HG03060 (cell line): ENCODE measurements at regions not wholly inside any gene's neighbourhood (a gene's known extent, or its start where the extent isn't known, plus 50 kb on each side); places are given as distances from the start of the nearest gene placed in this dataset.
"Not testable (repeated sequence)": the region's sequence is repeated elsewhere in the genome, so short reads cannot be mapped to it uniquely, and the experiment has no call there.

ENCODE experiments used
- ATAC-seq: cut with Tn5 transposase; IDR thresholded peaks from one replicate; pipeline ENCODE4 v1.9.1; 2021; ENCODE audit warnings: low read depth, moderate number of reproducible peaks; ENCODE audit not compliant: unreplicated experiment

GRCh38 chr5:83001796-83002381 lies 75.3 kb downstream of the TMEM167A start:
- ATAC-seq: no peak

DNA sequence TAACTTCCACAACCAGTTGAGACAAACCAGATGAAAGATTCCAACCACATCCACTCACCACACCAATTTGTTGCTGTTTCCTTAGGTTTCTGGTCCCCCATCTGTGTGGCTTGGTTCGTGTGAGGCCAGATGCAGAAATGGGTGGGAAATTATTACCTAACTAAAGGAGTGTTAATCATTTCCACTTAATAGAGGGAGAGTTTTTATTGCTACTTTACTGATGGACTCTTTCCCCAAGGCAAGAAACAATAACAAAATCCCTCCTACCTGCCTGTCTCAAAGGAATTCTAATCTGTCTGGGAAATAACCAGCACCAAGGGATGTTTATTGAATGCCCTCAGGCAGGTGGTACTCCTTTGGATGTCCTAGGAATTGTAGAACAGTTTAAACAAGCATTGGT lies 76.3 kb downstream of the TMEM167A start:
- ATAC-seq: no peak

- ATAC-seq: no peak
Observed at GRCh38 chr5:83000428-83000827, 76.8 kb downstream of the TMEM167A start.

GRCh38 chr5:82993416-82993815 lies 83.8 kb downstream of the TMEM167A start:
- no peak for ATAC-seq

DNA sequence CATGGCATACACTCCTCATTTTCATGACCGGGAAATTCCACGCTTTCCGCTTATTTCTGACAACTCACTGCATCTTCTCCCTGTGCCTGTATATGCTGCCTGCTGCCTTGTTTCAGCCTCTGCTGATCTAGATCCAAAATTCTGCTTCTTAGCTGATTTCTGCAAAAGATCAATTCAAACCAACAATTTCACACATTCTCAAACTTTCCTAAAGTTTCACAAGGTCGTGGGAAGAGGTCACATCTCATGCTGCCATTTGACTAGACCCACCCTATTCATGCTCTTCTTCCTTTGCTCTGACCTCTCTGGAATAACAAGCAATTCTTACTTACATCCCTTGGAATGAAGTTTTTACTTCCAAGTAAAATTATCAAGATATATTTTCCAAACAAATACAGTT lies 84.5 kb downstream of the TMEM167A start:
- no peak for ATAC-seq

DNA sequence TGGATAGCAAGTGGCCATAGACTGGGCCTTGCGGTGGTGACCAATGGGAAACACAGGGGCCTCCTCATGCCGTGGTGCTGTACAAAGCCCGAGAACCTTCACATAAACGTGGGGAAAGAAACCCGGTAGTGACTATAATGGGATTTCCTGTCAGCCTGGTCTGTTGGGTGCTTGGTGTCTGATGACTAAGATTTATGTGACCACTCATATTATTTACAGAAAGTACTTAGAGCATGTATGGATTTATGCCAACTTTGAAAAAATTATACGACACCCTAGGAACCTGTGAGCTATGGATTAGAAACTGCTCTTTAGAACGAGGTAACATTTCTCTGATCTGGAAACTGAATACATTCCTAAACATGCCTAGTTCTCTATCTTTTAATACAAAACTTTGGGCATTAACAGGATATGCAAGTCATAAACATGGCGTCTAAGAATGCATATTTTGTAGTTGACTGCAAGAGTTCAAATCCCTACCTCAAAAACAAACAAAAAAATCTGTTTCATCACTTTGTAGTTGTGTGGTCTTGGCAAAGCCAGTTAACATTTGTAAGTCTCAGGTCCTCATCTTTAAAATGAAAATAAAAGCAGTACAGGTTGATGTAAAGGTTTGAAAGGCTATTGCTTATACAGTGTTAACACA lies 85.4 kb downstream of the TMEM167A start:
- no peak for ATAC-seq

GRCh38 chr5:82991059-82991458 lies 86.1 kb downstream of the TMEM167A start:
- no peak for ATAC-seq

DNA sequence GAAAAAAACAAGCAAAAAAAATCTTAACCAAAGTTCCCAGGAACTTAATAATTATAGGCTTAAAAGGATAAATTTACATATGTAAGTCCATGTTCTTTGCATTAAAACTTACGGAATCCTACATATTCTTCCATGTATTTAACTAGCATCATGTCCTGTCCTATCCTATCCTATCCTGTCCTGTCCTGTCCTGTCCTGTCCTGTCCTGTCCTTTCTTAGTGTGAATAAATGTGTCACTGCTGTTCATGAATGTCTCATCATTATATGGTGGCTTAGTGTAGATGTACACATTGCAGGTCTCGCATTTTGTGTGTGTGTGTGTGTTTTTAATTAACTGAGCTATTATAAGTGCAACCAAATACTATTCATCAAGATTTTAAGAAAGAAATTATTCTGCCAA lies 90.0 kb downstream of the TMEM167A start:
- ATAC-seq: no peak

DNA sequence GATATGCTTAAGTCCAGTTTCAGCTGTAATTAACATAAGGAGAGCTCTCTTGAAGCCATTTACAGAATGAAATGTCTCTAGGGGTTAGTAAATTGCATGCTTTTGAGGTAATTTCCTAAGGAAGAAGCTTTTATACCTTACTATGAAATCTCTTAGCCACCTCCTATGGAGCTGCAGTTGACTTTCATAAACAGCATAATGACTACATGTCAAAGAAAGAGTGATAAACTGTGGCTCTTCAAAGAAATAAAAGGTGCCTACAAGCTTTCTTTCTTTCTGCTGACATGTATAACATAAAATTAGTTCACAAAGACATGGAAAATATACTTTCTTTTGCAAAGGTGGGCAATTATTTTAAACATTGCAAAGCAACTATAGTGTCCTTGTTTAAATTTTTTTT lies 90.8 kb downstream of the TMEM167A start:
- no peak for ATAC-seq

GRCh38 chr5:82985763-82986162 lies 91.4 kb downstream of the TMEM167A start:
- no peak for ATAC-seq

GRCh38 chr5:82984786-82985735 lies 92.1 kb downstream of the TMEM167A start:
- no peak for ATAC-seq

DNA sequence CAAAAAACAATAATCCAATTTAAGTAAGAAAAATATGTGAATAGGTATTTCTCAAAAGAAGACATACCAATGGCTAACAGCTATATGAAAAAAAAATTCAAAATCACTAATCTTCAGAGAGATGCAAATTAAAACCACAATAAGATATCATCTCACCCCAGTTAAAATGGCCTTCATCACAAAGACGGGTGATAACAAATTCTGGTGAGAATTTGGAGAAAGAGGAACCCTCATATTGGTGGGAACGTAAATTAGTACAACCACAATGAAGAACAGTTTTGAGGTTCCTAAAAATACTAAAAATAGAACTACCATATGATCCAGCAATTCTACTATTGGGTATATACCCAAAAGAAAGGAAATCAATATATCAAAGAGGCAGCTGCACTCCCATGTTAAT lies 94.3 kb downstream of the TMEM167A start:
- no peak for ATAC-seq

DNA sequence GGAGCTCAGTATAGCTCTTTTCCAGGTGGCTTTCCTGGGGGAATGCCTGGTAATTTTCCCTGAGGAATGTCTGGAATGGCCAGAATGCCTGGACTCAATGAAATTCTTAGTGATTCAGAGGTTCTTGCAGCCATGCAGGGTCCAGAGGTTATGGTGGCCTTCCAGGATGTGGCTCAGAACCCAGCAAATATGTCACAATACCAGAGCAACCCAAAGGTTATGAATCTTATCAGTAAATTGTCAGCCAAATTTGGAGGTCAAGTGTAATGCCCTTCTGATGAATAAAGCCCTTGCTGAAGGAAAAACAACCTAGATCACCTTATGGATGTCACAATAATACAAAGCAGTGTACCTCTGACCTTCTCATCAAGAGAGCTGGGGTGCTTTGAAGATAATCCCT lies 100.3 kb downstream of the TMEM167A start:
- ATAC-seq: not testable (repeated sequence)

- no peak for ATAC-seq
Observed at GRCh38 chr5:82975812-82976211, 101.4 kb downstream of the TMEM167A start.

DNA sequence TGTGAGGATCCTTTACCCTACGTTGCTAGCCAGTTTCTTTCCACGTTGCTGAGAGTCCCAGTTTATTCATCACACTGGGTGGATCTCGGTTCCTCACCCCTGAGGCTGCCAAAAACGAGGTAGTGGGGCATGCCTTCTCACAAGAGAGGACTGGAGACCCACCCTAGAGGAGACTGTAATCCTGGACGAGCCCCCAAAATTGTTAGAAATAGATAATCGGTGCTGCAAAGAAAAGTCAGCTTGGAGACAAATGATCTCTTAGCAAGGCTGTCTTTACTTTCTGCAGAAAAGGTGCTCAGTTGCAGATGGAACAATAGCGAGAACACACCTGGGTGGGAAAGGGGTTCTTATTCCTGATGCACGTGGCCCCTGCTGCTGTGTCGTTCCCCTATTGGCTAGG lies 101.8 kb downstream of the TMEM167A start:
- ATAC-seq: no peak

- ATAC-seq: not testable (repeated sequence)
Observed at GRCh38 chr5:82974346-82974745, 102.8 kb downstream of the TMEM167A start.

GRCh38 chr5:82971901-82972300 lies 105.3 kb downstream of the TMEM167A start:
- no peak for ATAC-seq

DNA sequence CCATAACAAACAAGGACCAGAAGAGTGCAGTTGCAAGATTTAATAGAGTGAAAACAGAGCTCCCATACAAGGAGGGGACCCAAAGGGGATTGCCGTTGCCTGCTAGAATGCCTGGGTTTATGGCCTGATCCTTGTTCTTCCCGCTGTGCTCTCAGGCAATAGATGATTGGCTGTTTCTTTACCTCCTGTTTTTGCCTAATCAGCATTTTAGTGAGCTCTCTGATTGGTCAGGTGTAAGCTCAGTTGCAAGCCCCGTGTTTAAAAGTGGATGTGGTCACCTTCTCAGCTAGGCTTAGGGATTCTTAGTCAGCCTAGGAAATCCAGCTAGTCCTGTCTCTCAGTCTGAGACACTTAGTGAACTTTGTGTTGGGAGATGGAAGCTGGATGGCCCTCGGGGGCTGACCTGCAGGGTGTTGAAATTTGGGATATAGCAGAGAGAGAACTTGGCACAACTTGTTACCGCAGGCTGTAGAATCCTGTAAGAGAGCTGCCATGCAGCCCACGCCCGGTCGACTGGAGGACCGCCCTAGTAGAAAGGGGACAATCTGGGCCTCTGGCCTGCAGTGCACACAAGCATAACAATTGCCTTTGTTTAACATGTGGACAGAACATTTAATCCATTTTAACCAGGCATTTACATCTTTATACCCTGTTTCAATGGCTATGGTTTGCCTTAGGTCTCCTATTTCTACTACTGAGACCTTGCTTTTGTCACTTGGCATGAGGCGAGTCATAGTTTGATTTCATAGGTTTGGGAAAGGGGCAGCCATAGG lies 106.0 kb downstream of the TMEM167A start:
- not testable (repeated sequence) for ATAC-seq

DNA sequence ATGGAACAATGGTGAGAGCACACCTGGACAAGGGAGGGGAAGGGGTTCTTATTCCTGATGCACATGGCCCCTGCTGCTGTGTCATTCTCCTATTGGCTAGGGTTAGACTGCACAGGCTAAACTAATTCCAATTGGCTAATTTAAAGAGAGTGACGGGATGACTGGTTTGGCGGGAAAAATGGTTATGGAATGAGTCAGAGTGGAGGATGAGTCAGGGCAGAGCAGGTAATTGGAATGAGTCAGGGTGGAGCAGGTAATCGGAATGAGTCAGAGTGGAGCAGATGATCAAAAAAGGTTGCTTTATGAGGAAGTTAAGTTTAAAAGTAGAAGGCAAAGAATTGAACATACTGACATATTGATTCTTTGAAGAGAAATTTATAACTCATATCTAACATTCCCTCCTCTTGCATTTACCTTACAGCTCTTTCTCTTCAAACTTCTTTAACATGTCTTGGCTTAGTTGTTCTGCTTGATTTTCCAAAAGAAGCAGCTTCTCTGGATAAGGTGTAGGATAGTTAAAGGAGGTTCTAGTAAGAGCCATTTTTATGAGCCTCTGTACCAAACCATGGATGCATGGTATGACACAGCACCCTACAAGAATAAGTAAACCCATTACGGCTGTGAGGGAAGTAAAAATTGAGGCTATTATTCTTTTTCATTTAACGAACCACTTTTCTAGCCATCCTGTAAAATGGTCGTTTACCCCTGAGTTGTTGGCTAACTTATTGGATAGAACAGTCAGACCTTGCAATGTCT lies 107.8 kb downstream of the TMEM167A start:
- ATAC-seq: not testable (repeated sequence)

DNA sequence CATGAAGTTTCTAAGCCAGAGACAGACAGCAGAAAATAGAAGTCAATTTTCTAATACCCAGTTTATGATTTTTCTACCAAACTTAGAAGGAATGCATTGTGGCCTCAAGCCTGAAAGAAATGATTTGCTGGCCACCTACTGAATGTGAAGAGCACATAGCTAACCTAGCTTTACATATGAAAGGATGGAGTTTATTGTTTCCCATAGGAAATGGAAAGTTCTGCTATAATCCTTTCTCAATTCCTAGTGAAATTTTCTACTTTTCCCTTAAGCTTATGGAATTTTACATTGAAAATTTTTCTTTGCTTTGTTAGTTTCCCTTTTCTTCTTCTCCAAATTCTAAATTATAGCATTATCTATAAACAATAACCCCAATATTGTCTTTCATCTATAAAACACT lies 110.1 kb downstream of the TMEM167A start:
- ATAC-seq: no peak
